DND-41 (cell line): ENCODE measurements at regions not wholly inside any gene's neighbourhood (a gene's known extent, or its start where the extent isn't known, plus 50 kb on each side); places are given as distances from the start of the nearest gene placed in this dataset.

Source experiments
- CTCF ChIP-seq: IDR thresholded peaks from 2 replicates; pipeline ENCODE4 v1.5.1; 2012; ENCODE audit warnings: borderline replicate concordance, low read length, moderate library complexity, mild to moderate bottlenecking; ENCODE audit not compliant: poor library complexity, severe bottlenecking; ENCODE audit errors: extremely low read depth
- EZH2 ChIP-seq: IDR thresholded peaks from 3 replicates; pipeline ENCODE4 v1.6.1; 2012; ENCODE audit warnings: borderline replicate concordance, low read depth, mild to moderate bottlenecking, moderate library complexity, low read length, inconsistent platforms; ENCODE audit not compliant: severe bottlenecking

DNA sequence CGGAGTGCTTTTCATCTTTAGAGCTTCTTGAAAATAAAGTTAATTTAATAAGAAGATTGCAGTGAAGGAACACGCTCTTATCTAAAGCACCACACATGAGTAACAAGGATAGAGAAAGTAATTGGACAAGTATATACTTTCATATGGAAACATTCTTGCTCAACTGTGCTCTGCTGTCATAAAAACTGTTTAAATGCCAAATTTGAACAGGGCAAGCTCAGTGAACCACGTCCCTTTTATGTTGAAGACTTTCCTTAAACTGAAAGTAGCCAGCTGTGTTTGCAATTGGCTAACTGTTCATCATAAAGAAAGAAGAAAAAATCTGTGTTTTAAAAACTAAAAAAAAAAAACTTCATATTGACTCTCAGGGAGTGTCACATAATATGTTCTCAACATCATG, 1610.7 kb upstream of the C9orf72 start:
- TF ChIP-seq CTCF (no peak), EZH2 (no peak)
